ENCODE measurements at regions not wholly inside any gene's neighbourhood (a gene's known extent, or its start where the extent isn't known, plus 50 kb on each side); places are given as distances from the start of the nearest gene placed in this dataset.

GRCh38 chr11:131309776-131310175 lies 60.6 kb upstream of the NTM start:
- H4K20me1 ChIP-seq (ENCODE audit: control insufficient read depth, extremely low read depth, insufficient read depth, low read length): no peaks in the 10 kb centered on the region
- H3K9ac ChIP-seq (ENCODE audit: insufficient read depth, low read length): no peak overlapping the region
- no peak for DNase-seq (ENCODE audit: low read depth in 2 of 2)
- H2AFZ ChIP-seq (ENCODE audit: low read length): no peak overlapping the region
- H3K4me2 ChIP-seq (ENCODE audit: extremely low read depth, insufficient read depth, low read length): no peak overlapping the region
- H3K4me3 ChIP-seq (replicated peaks in 1 of 4; ENCODE audit: control extremely low read depth in 1 of 4, insufficient read depth in 1 of 4, low read depth in 3 of 4, low read length in 4 of 4): no peak overlapping the region
- H3K9me3 ChIP-seq (ENCODE audit: control insufficient read depth, insufficient read depth, low read depth, low read length): no peaks in the 10 kb centered on the region
- H3K27me3 ChIP-seq (ENCODE audit: control insufficient read depth, insufficient read depth, low read length): no peaks in the 10 kb centered on the region
- H3K79me2 ChIP-seq (ENCODE audit: control insufficient read depth, insufficient read depth, low read length): no peaks in the 10 kb centered on the region
- no peaks in the 10 kb centered on the region for H3K4me1 ChIP-seq (ENCODE audit: control insufficient read depth, extremely low read depth, insufficient read depth, low read length)
- no peaks in the 10 kb centered on the region for H3K36me3 ChIP-seq (ENCODE audit: control insufficient read depth, insufficient read depth, low read length)
- TF ChIP-seq EZH2 (IDR thresholded peaks at IDR 0.05; ENCODE audit: low read length, missing control alignments) (no peak), CTCF (conservative IDR thresholded peaks at IDR 0.05 in 1 of 2, IDR thresholded peaks at IDR 0.05 in 1 of 2; ENCODE audit: low read depth in 1 of 2, low read length in 2 of 2) (no peak)
- no peak overlapping the region for H3K27ac ChIP-seq (ENCODE audit: insufficient read depth, low read length)

GRCh38 chr11:131311776-131312514 lies 58.5 kb upstream of the NTM start:
- Histone ChIP-seq H3K9me3 (ENCODE audit: control insufficient read depth, insufficient read depth, low read depth, low read length) (no peaks in the 10 kb centered on the region), H3K4me1 (ENCODE audit: control insufficient read depth, extremely low read depth, insufficient read depth, low read length) (no peaks in the 10 kb centered on the region), H3K4me2 (ENCODE audit: extremely low read depth, insufficient read depth, low read length) (no peak overlapping the region), H3K27me3 (ENCODE audit: control insufficient read depth, insufficient read depth, low read length) (no peaks in the 10 kb centered on the region), H3K27ac (ENCODE audit: insufficient read depth, low read length) (no peak overlapping the region), H2AFZ (ENCODE audit: low read length) (no peak overlapping the region), H3K79me2 (ENCODE audit: control insufficient read depth, insufficient read depth, low read length) (no peaks in the 10 kb centered on the region), H4K20me1 (ENCODE audit: control insufficient read depth, extremely low read depth, insufficient read depth, low read length) (no peaks in the 10 kb centered on the region), H3K9ac (ENCODE audit: insufficient read depth, low read length) (no peak overlapping the region), H3K36me3 (ENCODE audit: control insufficient read depth, insufficient read depth, low read length) (no peaks in the 10 kb centered on the region), H3K4me3 (replicated peaks in 1 of 4; ENCODE audit: control extremely low read depth in 1 of 4, insufficient read depth in 1 of 4, low read depth in 3 of 4, low read length in 4 of 4) (no peak overlapping the region)
- DNase-seq (ENCODE audit: low read depth in 2 of 2): no peak
- no peak for TF ChIP-seq CTCF (conservative IDR thresholded peaks at IDR 0.05 in 1 of 2, IDR thresholded peaks at IDR 0.05 in 1 of 2; ENCODE audit: low read depth in 1 of 2, low read length in 2 of 2)
- TF ChIP-seq EZH2 (IDR thresholded peaks at IDR 0.05; ENCODE audit: low read length, missing control alignments): no peak
